ENCODE measurements at regions not wholly inside any gene's neighbourhood (a gene's known extent, or its start where the extent isn't known, plus 50 kb on each side); places are given as distances from the start of the nearest gene placed in this dataset.

- DNase-seq: no peak
These were observed 291.2 kb upstream of the SALL1 start for GRCh38 chr16:51442141-51442870.

DNA sequence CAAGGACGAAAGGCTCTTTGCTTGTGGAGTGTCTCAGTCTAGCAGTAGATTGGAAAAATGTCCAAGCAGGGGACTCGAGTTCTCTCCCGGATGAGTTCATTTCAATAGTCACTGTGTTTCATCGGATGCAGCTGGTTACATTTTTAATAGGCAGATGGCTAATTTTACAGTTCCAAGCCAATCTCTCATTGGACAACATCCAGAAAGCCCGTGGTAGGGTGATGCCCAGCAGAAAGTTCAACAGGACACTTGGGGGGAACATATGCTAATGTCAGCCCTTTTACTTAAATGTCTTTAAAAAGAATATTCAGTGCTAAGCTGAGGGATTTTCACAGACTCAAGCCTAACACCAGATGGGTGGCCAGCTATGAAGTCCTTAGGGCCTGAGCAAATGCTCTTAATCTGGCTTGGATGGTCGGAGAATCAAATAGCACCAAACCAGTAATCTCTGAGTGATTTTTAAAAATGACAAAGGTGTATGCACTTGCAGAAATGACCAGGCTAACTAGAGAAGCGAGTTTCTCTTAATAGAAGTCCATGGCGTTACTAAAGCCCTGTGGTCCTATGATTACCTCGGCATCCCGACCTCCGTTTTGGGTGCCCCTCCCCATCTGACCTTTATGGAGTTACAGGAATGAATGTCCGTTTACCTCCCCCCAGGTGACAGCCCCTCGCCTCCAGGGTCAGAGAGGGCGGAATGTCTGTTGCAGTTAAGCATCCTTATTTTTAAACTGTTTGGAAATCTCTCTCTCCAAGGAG lies 289.2 kb upstream of the SALL1 start:
- peak; percentile 31 for DNase-seq

DNA sequence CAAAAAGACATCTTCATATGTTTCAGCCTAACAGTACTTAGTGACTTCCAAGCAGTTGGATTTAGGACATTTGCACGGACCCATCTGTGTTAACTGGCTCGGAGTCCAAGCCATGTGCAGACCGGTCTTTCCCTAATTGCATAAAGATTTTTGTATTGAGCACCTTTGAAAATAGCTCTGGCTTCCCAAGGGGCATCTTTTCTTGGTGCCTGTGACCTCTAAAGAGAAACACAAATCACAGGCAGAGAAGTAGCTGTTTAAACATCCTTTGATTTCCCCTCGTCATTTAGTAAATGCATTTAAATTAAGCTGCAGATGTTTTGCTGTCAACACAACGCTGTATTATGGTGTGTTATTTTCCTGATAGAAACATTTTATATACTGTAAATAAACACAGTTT lies 288.2 kb upstream of the SALL1 start:
- no peak for DNase-seq

DNA sequence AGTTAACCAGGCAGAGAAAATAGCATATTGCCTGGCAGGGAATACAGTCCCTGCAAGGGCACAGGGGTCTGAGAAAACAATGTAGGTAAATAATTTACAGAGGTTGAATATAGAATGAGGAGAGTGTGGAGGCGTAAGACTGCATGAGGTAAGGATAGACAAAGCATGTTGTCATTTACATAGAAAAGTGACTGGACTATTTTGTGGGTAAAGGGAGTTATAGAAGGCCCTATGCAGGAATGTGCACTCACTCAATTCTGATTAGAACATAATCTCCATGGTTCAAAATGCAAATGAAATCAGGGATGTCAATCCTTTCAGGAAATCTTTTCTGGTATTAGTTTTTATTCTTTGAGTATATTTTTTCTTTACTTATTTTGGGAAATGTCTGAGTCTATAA lies 285.7 kb upstream of the SALL1 start:
- DNase-seq: no peak

DNA sequence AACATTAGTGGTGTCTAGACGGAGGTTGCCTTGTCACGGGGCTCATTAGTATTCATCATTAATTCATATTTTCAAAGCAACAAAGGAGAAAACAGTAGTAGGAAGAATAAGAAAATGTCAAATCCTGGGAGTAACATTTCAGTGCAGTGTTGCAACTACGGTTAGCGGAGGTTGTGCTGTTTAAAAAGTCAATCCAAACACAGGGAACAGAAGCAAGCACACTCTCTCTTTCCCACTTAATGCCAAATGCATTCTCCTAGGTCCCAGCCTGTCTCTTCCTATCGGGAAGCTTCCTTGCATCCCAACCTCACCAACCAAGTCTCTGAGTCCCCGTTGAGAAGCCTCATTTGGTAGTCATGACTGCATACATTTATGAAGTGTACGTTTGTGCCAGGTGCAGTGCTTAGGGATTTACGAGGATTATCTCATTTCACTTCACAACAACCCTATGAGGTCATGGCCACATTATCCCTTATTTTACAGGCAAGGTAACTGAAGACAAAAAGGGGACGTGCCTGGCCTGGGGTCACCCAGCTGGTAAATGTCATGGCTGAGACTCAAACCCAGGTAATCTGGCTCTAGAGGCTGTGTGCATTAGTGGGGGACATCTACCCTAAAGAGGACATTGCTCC lies 283.6 kb upstream of the SALL1 start:
- DNase-seq: no peak

- DNase-seq: no peak
These were observed 282.5 kb upstream of the SALL1 start for GRCh38 chr16:51433599-51433998.

- DNase-seq: no peak
These were observed 280.6 kb upstream of the SALL1 start for GRCh38 chr16:51431517-51432241.

DNA sequence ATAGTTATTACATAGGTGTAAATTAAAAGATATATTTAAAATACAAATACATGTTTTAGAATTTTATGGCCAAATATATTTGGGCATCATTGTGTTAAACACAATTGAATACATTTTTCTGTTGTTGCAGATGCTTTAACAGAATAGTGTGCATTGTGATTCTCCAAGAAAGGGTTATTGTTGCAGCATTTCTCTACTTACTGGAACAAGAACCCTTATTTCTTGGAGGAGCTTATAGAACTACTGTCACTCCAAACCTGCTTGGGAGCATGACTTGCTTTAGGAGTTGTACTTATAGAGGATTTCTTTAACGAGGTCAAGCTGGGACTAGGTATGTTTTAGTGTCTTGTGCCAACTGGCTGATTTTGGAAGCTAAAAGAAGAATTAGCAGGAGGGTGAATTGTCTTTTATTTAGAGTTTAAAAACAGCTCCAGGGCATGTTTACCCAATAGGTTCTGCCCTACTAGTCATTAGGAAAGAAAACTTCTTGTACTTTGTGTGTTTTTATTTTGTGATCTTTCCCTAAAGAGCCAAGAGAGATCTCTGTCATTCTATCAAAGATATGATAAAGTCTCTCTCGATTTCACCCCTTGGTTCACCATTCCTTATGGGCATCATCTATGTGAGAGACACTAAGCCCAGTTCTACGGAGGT lies 279.8 kb upstream of the SALL1 start:
- no peak for DNase-seq

- DNase-seq: no peak
These were observed 278.0 kb upstream of the SALL1 start for GRCh38 chr16:51429041-51429440.

GRCh38 chr16:51427085-51427484 lies 276.0 kb upstream of the SALL1 start:
- DNase-seq: no peak

DNA sequence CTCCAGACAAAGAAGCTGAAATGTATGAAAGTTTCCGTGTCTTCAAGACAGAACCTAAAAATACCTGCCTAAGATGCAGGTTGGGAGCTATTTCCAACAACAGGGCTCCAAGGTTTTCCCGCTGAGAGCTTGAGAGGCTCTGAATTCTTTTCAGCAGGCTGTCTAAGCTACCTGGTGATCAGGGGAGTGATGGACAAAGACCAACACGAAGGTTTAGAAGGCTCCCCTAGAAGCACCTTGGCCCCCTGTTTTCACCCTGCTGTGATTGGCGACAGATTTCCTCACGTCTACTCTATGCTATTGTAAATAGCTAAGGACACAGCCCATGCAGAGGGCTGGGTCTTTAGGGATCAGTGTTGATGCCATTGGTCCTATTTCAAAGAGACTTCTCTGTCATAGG lies 275.2 kb upstream of the SALL1 start:
- DNase-seq: no peak

GRCh38 chr16:51420247-51420646 lies 269.2 kb upstream of the SALL1 start:
- no peak for DNase-seq

GRCh38 chr16:51419768-51420167 lies 268.7 kb upstream of the SALL1 start:
- no peak for DNase-seq

GRCh38 chr16:51418258-51418657 lies 267.2 kb upstream of the SALL1 start:
- no peak for DNase-seq

DNA sequence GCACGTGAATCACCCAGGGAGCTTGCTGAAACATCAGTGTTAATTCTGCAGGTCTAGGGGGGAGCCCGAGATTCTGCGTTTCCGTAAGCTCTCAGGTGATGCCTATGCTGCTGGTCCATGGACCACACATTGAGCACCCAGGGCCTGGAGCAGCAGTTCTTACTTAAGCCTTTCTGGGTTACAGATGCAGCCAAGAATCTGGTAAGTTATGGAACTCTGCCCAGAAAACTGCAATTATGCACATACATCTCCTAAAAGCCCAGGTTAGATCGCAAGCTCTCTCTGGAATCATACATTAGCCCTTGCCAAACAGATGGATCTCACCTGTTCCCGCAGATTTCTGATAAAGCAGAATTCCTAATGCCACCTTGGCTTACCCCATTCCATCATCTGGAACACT lies 265.9 kb upstream of the SALL1 start:
- DNase-seq: no peak

DNA sequence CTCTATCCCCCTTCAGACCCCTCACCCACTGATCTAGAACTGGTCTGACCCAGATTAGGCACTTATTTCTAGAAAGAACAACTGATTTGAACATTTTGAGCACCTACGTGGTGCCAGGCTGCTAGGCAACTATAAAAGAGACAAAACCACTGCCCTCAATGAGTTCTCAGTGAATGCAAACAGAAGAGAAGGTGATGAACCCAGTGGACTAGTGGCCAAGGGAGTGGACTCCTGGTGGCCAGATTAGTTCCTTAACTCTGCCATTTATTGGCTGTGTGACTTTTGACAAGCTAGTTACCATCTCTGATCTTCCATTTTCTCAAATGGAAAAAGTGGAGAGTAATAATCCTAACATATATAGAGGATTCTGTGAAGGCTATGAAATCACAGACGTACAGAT lies 259.1 kb upstream of the SALL1 start:
- no peak for DNase-seq

- DNase-seq: no peak
These were observed 258.1 kb upstream of the SALL1 start for GRCh38 chr16:51409001-51409675.

GRCh38 chr16:51408357-51408756 lies 257.3 kb upstream of the SALL1 start:
- no peak for DNase-seq

GRCh38 chr16:51407921-51408320 lies 256.9 kb upstream of the SALL1 start:
- no peak for DNase-seq

DNA sequence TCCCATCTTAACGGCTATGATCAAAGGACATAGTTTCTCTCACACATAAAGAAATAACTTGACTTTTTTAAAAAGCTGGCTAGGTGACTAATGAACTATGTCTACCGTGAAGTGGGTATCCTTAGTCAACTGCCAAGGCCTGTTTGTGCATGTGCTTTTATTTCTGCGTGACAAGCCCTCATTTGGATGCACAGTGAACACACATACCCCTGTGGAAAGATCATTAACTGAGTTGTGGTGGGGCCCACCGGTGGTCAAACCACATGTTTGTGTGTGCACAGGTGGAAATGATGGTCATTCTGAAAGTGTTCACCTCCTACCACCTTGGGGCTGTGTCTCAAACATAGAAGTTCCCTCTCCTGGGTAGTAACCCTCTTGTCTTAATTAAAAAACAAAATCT lies 256.1 kb upstream of the SALL1 start:
- no peak for DNase-seq

GRCh38 chr16:51405361-51405760 lies 254.3 kb upstream of the SALL1 start:
- DNase-seq: no peak

DNA sequence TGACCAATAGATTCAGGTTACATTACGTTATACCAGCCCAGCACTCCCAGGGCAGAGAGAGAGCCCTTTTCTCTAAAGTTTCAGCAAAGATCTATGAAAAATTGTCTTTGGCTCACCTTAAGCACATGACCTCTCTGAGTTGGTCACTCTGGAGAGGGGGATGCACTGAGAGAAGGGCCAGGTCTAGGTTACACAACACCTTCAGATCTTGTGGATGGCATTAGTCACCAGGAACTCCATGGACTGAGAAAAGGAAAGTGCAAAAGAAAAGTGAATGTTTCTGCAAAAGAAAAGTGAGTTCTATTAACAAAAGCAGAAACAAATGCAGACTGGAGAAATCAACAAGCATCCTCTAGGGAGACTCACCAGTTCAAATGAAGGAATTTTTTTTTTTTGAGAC lies 253.3 kb upstream of the SALL1 start:
- no peak for DNase-seq
